ENCODE measurements at regions not wholly inside any gene's neighbourhood (a gene's known extent, or its start where the extent isn't known, plus 50 kb on each side); places are given as distances from the start of the nearest gene placed in this dataset.
A peak's percentile ranks its signal among the peaks of the same experiment; 100 is the strongest.

DNA sequence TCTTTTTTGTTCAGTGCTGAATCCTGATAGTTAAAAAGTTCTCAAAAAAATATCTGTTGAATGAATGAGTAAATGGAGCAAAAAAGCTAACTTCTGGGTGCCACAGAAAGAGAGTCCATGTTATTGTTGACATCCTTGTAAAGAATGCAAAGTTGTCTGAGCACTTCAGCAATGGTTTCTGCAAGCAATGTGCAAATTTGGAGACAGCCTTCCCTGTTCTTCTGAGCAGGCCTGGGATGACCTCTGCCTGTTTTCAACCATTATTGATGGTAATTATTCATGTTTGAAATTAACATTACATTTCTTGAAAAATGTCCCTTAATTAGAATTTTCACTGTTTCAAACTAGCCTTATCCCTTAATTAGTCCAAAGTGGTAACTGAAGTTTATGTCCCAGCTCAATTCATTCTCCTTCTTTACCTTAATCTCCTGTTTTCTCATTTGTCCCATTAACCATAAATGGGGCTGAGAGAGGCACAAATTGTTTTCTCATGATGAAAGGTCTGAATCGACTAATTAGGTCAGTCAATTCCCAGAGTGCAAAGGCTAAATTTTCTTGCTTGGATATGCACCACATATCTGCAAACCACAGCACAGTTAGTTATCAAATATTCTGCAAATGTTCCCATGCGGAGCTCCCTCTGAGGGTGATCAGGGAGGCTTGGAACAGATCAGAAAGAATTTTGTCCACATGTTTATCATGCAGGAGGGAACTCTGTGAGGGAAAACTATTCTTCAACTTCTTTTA is 139.4 kb upstream of the KRR1 start:
- Histone ChIP-seq H3K36me3 (no peaks in the 10 kb centered on the region), H3K27ac (peak overlapping the region in 7 of 8 donors; percentile 2 to 58 (median 52)), H3K4me1 (peaks cover 0 to 6% (median 0%) of the 10 kb centered on the region in 6 donors), H3K9me3 (no peaks in the 10 kb centered on the region), H3K27me3 (replicated peaks in 1 of 7) (no peaks in the 10 kb centered on the region), H3K4me3 (no peak overlapping the region)
- intact Hi-C loops (cut with DNase I; ENCODE audit: low total_unique reads): no loop called here
- no peak for DNase-seq
- WGBS, 5 donors: 49 to 84% (median 78%) methylated on average over 2 of the region's 2 CpGs
- TF ChIP-seq POLR2AphosphoS5 (IDR thresholded peaks at IDR 0.05) (no peak), POLR2A (IDR thresholded peaks at IDR 0.05) (no peak)
- TF ChIP-seq, protein P1, sequence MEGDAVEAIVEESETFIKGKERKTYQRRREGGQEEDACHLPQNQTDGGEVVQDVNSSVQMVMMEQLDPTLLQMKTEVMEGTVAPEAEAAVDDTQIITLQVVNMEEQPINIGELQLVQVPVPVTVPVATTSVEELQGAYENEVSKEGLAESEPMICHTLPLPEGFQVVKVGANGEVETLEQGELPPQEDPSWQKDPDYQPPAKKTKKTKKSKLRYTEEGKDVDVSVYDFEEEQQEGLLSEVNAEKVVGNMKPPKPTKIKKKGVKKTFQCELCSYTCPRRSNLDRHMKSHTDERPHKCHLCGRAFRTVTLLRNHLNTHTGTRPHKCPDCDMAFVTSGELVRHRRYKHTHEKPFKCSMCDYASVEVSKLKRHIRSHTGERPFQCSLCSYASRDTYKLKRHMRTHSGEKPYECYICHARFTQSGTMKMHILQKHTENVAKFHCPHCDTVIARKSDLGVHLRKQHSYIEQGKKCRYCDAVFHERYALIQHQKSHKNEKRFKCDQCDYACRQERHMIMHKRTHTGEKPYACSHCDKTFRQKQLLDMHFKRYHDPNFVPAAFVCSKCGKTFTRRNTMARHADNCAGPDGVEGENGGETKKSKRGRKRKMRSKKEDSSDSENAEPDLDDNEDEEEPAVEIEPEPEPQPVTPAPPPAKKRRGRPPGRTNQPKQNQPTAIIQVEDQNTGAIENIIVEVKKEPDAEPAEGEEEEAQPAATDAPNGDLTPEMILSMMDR (IDR thresholded peaks at IDR 0.05 in 8 of 11, conservative IDR thresholded peaks at IDR 0.05 in 3 of 11): no peak

DNA sequence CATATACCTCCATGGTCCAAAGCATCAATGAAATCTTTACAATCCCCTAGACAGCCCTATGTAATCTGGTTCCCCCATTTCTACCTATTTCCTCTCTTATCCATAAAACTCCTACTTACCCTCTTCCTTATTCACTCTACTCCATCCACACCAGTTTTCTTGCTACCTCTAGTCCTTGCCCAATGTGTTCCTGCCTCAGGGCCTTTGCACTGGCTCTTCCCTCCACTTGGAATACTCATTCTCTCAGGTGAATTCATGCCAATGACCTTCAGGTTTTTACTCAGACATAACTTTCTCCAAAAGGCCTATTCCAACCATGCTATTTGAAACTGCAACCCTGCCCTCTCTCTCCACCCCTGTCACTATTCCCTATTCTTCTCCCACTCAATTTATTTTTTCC is 138.7 kb upstream of the KRR1 start:
- Histone ChIP-seq H3K36me3 (no peaks in the 10 kb centered on the region), H3K9me3 (no peaks in the 10 kb centered on the region), H3K27ac (peak overlapping the region in 5 of 8 donors; percentile 2 to 58 (median 53)), H3K4me3 (no peak overlapping the region), H3K27me3 (replicated peaks in 1 of 7) (no peaks in the 10 kb centered on the region), H3K4me1 (peaks cover 0 to 6% (median 0%) of the 10 kb centered on the region in 6 donors)
- DNase-seq: no peak
- intact Hi-C loops (cut with DNase I; ENCODE audit: low total_unique reads): no loop called here
- TF ChIP-seq, protein P1 (IDR thresholded peaks at IDR 0.05 in 8 of 11, conservative IDR thresholded peaks at IDR 0.05 in 3 of 11): no peak
- TF ChIP-seq POLR2AphosphoS5 (IDR thresholded peaks at IDR 0.05): no peak
- TF ChIP-seq POLR2A (IDR thresholded peaks at IDR 0.05): no peak

DNA sequence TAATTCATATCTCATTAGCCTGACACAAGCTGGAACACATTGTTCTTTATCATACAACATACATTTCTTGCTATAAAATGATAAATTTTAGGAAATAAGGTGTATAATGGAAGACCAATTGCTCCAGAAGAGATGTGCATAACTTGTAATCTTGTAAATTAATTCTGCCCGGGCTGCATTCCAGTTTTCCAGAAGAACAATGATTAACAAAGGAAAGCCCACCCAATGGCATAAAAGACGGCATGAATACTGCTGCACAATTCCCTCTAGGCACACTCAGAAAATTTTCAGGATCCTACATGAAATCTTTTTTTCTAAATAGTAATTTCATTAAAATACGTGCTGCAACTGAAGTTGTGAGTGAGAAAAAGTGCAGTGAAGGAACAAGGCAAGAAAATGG is 137.4 kb upstream of the KRR1 start:
- Histone ChIP-seq H3K27ac (no peak overlapping the region), H3K27me3 (replicated peaks in 1 of 7) (no peaks in the 10 kb centered on the region), H3K4me1 (peaks cover 0 to 6% (median 0%) of the 10 kb centered on the region in 6 donors), H3K4me3 (no peak overlapping the region), H3K36me3 (no peaks in the 10 kb centered on the region), H3K9me3 (no peaks in the 10 kb centered on the region)
- WGBS, 5 donors: 71 to 91% (median 81%) methylated on average over 3 of the region's 3 CpGs
- no peak for DNase-seq
- intact Hi-C loops (cut with DNase I; ENCODE audit: low total_unique reads): no loop called here
- no peak for TF ChIP-seq POLR2A (IDR thresholded peaks at IDR 0.05)
- no peak for TF ChIP-seq POLR2AphosphoS5 (IDR thresholded peaks at IDR 0.05)
- TF ChIP-seq, protein P1 (IDR thresholded peaks at IDR 0.05 in 8 of 11, conservative IDR thresholded peaks at IDR 0.05 in 3 of 11): no peak

DNA sequence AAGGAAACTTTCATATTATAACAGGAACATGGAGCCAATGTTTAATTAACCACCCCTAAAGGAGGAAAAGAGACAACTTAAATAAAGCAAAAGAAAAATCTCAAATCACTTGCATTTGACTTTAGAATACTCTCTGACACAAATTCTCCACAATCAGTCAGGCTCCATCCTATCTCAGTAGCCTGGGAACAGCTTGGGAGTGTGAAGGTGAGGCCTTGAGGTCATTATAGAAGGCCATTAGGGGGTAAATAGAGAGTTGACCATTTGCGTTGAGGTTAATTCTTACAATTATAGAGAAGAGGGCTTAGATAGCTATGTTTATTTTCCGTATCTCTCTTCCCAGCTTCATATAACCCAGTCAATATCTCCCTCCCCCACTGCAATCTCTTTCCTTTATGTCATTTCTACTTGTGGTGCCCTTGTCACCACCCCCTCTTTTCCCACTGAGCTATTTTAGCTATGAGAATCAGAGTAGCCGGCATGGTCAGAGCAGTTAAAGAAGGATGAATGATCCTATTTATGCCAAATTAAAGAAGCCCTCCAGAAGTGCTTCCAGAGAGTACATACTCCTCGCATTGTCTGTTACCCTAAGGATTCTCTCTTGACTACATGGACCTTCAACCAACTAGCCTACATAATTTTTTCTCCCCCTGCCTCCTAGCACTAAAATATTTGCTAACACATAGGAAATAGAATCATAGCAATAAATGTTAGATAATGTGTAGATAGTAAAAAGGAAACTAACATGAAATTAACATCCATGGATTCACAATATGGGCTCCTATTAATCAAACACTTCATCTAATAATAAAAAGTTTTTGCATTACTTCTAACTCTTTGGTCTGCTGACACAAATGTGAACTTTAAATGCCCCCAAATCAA is 135.2 kb upstream of the KRR1 start:
- H3K27me3 ChIP-seq (replicated peaks in 1 of 7): no peaks in the 10 kb centered on the region
- TF ChIP-seq POLR2AphosphoS5 (IDR thresholded peaks at IDR 0.05) (no peak), POLR2A (IDR thresholded peaks at IDR 0.05) (no peak)
- TF ChIP-seq, protein P1 (IDR thresholded peaks at IDR 0.05 in 8 of 11, conservative IDR thresholded peaks at IDR 0.05 in 3 of 11): no peak
- no peaks in the 10 kb centered on the region for H3K9me3 ChIP-seq
- intact Hi-C loops (cut with DNase I; ENCODE audit: low total_unique reads): no loop called here
- H3K36me3 ChIP-seq: no peaks in the 10 kb centered on the region
- 83 to 88% (median 85%) methylated on average over 4 of the region's 4 CpGs for WGBS, 5 donors
- no peak overlapping the region for H3K4me3 ChIP-seq
- H3K4me1 ChIP-seq: peaks cover 0 to 6% (median 0%) of the 10 kb centered on the region in 6 donors
- no peak for DNase-seq
- H3K27ac ChIP-seq: peak overlapping the region in 3 of 8 donors; percentile 10 to 20 (median 15)

All from spleen (tissue), 11 donors.